Neural progenitor cell (in vitro differentiated cells): ENCODE measurements at regions not wholly inside any gene's neighbourhood (a gene's known extent, or its start where the extent isn't known, plus 50 kb on each side); places are given as distances from the start of the nearest gene placed in this dataset.

Source experiments
- EZH2 ChIP-seq: fragments of 200-600 bp; sonication (generic); IDR thresholded peaks from 2 replicates; pipeline ENCODE4 v1.6.1; 2017; ENCODE audit warnings: antibody characterized with exemption, mild to moderate bottlenecking, moderate library complexity
- TF ChIP-seq, protein P1 (sequence below): fragments of 200-600 bp; sonication (generic); IDR thresholded peaks from 2 replicates; pipeline ENCODE4 v1.5.1; 2017; ENCODE audit warnings: antibody characterized with exemption, mild to moderate bottlenecking

DNA sequence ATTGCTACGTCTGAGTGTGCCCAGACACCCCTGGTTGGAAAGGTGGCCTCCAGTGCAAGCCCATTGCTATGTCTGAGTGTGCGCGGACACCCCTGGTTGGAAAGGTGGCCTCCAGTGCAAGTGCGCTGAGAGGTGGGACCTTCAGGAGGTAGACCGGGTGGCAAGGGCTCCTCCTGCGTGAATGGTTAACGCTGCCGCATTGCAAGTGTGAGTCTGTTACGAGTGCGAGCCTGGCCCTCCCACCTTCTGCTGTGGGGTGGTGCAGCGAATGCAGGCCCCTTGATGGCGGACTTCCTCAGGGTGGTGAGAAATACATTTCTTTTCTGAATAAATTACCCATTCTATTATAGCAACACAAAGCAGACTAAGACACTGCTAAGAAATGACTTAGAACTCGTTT is 208.8 kb downstream of the DLL1 start:
- TF ChIP-seq, protein P1, sequence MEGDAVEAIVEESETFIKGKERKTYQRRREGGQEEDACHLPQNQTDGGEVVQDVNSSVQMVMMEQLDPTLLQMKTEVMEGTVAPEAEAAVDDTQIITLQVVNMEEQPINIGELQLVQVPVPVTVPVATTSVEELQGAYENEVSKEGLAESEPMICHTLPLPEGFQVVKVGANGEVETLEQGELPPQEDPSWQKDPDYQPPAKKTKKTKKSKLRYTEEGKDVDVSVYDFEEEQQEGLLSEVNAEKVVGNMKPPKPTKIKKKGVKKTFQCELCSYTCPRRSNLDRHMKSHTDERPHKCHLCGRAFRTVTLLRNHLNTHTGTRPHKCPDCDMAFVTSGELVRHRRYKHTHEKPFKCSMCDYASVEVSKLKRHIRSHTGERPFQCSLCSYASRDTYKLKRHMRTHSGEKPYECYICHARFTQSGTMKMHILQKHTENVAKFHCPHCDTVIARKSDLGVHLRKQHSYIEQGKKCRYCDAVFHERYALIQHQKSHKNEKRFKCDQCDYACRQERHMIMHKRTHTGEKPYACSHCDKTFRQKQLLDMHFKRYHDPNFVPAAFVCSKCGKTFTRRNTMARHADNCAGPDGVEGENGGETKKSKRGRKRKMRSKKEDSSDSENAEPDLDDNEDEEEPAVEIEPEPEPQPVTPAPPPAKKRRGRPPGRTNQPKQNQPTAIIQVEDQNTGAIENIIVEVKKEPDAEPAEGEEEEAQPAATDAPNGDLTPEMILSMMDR = no peak
- no peak for TF ChIP-seq EZH2
